Fibroblast of skin of abdomen (primary cell): ENCODE measurements at regions not wholly inside any gene's neighbourhood (a gene's known extent, or its start where the extent isn't known, plus 50 kb on each side); places are given as distances from the start of the nearest gene placed in this dataset.
"Not testable (repeated sequence)": the region's sequence is repeated elsewhere in the genome, so short reads cannot be mapped to it uniquely, and the experiment has no call there.

Source experiments
- DNase-seq: peaks from one replicate; pipeline ENCODE4 v3.0.0-alpha.2; 2013

DNA sequence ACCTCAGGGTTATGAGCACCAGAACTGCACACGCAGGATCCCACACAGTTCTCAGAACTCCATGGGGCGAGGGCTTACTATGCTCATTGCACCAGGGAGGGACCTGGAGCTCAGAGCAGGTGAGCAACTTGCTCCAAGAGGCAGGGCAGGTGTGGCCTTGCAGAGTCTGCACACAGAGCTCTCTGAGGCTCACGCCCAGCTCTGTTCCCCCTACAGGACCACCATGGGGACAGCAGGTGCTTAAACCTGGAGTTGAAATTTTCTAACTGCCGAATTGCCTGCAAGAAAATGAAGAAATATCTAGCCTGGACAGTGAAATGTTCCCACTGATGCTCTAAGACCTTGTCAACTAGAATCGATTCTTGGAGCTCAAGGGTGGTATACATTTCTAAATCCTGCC lies 49.9 kb upstream of the MSMB start:
- not testable (repeated sequence) for DNase-seq

DNA sequence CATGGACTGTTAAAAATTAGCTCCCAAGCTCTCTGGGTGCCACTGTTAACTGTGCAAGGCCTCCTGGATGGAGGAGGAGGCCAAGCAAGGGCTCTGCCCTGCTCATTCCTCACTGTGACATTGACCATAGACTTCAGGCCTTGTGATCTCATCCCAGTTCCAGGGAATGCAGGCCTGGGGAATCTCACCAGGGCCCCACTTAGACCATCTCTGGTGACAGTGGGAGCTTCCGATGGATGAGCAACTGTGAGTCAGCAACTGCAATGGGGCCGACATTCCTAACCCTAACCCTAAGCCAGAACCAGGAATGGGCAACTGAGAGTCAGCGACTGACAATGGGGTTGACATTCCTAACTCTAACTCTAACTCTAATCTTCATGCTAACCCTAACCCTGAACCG lies 50.4 kb upstream of the MSMB start:
- peak; percentile 37 for DNase-seq

DNA sequence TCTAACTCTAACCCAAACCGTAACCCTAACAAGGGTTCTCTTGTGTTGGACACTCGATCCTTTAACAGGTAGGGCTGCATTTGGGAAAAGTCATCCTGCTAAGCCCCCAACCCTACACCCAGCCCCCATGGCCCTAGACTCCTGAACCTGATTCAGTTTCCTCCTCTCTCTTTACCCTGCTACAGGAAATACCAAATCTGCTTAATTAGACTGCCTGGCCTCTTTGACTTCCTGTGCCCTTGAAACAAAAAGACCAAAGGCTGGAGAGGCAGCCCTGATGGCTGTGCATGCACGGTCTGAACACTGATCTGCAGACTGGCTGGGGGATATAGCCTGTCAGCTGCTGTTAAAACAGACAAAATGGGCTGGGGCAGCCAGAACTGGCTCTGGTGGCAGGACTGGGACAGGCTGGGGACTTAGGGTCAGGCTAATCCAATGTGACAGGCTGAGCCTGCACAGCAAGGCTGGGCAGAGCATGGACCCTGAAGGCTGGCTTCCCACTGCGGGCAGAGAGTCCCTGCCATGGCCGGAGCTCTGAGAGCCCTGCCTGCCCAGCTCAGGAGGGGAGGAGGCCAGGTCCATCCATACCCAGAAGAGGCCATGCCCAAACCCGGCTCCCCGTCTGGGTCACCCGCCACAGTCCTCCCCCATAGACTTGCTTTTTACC lies 51.0 kb upstream of the MSMB start:
- DNase-seq, result peak; percentile 8

DNA sequence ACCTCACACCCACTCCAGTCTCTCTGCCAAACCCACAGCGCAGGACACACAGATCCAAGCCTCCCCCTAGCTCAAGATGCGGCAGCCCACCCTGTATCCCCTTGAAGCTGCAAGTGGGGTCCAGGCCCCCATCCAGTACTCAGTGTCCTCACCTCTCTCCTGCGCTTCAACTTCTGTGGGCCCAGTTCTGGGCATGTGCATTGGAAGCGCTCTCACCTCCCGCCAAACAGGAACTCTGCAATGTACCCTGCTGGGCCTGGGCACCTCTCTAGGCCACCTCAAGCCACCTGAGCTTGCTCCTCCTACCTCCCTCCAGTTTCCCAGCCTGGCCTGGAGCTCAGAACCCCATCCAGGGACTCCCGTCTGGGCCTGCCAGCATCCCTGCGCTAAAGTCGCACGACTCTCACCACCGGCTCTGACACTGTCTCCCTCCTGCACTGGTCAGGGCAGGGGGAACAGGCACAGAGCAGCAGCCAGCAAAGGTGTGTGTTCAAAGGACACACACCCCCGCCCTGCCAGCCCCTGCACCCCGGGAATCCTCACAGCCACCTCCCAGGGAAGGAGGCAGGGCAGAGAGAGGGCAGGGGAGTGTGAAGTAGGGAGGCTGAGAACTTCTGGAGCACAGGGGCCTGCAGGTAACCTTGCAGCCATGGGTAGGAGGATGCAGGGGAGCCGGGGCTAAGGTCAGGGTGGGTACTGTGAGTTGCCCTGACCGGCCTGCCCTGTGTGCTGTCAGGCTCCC lies 51.7 kb upstream of the MSMB start:
- no peak for DNase-seq

DNA sequence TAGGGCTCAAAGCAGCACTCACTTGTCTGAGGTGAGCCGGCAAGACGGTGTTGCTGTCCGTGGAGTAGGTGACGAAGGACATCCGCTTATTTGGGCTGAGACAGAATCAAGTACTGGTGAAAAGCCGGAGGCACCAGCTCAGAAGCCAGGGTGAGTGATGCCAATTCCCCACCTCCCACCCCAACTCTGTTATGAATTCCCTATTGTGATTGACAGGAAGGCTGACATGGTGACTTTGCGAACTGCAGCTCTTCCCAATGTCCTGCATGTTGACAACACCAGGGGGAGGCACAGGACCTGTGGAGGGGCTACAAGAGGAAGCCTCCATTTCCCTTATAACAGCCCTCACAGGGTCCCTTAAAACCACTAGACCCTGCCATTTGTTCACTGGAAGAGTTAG lies 52.3 kb upstream of the MSMB start:
- no peak for DNase-seq

DNA sequence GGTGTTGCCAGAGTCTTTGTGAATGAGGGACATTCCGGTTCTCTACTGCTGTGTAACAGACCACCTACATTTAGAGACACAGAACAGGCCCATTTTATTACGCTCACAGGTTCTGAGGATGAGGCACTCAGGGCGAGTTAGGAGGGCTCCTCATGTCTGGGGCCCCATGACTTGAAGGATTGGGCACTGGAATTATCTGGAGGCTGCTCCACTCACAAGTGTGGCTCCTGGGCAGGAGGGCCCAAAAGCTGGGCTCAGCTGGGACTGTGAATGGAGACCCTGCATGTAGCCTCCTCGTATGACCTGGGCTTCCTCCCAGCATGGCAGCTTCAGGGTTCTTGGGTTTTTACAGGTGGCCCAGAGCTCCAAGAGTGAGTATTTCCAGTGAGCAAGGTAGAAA lies 52.9 kb upstream of the MSMB start:
- not testable (repeated sequence) for DNase-seq

DNA sequence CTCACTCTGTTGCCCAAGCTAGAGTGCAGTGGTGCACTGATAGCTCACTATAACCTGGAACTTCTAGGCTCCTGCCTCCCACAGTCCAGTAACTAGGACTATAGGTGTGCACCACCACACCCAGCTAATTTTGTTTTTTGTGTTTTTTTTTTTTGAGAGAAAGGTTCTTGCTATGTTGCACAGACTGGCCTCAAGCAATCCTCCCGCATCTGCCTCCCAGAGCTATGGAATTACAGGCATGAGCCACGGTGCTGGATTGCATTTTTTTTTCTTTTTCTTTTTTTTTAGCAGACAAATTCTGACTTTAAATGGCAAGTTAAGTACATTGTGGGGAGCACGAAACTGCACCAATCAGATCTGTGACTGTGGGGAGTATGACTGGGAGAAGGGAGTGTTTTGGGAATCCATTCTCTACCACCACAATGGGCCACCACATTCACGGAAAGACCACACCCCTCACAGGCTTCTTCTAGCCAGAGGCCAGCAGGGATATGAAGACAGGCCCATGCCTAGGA lies 58.1 kb upstream of the MSMB start:
- peak; percentile 11 for DNase-seq

DNA sequence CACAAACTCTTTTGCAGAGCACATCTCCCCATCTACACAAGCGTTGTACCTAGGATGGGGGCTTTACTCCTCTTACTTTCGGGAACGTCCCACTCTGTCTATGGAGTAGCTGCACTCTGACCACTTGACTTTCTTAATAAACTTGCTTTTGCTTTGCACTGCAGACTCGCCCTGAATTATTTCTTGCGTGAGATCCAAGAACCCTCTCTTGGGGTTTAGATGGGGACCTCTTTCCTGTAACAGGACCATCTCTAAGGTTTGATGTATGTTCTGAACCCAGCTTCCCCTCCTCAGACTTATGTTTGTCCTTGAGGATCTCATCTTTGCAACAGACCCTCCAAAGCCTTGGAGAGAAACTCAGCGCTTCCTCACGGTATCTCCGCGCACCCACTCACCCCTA lies 59.3 kb upstream of the MSMB start:
- not testable (repeated sequence) for DNase-seq

DNA sequence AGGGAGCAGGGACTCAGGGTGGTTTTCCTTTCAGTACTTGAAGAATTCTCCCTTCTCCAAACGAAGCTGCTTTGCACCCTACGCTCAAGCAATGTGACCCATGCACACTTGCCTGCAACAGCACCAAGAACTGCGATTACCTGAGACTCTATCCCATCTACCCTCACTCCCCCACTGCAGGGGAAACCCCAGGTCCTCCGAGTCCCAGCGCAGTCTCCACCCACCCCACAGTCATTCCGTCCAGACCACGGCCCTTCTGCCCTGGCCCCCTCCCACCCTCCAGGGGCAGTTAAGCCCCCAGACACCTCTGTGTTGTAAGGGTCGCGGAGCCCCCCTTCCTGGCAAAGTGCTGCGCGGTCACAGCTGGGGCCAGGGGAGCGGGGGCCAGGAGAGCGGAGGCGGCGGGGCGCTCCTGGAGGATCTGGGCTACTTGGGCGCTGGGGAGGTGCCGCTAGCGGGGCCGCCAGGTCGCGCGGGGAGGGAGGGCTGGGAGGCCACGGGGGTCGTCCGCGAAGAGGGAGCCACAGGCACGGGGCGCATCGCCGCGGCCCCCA lies 59.9 kb upstream of the MSMB start:
- not testable (repeated sequence) for DNase-seq

DNA sequence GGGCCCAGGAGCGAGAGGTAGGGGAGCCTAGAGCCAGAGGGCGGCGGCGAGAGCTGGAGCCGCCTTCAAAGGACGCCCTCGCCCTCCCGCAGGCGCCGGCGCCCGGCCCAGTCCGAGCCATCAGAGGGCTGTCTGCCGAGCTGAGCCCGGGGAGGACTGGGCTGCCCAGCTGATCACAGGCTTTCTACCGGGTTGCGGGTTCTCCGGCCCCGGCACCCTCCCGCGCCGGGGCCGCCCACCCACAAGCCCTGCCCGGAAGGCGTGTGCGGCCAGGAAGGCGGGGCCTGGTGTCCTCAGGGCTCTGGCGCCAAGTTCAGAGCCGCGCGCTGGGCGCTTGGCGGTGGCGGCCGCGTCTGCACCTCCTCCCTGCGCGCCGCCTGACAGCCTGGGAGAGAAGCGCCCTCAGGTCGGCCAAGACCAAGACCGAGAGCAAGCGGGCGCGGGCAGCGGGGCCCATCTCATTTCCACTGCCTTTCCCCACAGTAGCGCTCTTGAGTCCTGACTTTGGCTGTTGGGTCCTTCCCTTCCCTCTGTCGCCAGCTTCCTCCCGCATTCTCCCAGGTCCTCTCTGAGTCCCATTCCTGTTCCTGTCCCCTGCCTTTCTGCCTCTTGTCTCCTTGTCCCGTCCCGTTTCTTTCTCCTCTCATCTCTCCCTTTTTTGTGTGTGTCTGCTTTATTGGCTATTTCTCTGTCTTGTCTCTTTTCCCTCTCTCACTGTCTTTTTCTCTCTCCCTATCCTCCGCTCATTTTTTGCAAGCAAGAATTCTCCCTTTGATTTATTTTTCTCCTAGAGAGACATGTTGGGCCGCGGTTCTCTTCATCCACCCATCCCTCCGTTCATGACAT lies 60.6 kb upstream of the MSMB start:
- peak; percentile 27 for DNase-seq

DNA sequence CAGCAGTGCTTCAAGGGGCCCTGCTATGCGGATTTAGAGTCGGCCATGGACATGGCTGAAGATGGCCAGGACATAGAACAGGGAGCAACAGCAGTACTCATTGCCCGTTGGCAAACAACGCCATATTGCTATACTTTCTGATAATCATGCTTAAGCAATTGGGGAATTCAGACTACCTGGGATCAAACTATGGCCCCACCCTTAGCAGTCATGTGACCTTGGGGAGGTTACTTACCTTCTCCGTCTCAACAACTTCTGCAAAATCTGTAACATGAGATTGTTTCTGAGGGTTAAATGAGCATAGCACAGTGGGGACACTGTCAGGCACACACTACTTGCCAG lies 62.1 kb upstream of the MSMB start:
- DNase-seq, result not testable (repeated sequence)

DNA sequence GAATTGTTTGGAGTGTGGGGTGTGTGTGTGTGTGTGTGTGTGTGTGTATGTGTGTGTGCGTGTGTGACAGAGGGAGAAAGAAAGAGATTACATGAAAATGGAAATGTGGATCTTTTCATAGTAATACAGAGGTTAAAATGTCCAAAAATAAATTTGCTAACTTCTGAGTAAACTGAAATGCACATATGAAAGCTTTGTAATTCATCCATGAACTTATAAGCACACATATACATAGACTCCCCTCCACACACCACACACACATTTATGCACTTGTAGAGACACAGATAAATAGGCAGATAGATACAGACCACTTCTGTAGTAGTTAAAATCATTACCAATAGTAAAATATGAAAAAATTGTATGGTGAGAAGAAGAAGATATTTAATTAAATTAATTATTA lies 108.2 kb upstream of the MSMB start:
- DNase-seq, result not testable (repeated sequence)

DNA sequence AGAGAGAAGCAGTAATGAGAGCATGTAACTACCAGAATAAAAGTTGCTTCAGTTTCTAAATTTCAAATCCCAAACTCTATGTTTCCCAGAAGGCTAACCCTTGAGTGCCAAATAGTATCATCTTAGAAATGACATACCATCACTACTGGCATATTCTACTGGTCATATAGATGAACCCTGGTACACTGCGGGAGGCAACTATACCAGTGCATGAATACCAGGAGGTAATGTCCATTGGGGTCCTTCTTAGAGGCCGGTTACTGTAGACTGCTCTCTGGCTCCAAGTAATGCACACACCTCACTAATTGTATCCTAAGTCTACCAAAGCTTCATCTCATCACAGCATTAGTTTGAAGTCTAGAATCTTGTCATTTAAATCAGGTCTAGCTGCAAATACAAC lies 108.6 kb upstream of the MSMB start:
- DNase-seq, result not testable (repeated sequence)

DNA sequence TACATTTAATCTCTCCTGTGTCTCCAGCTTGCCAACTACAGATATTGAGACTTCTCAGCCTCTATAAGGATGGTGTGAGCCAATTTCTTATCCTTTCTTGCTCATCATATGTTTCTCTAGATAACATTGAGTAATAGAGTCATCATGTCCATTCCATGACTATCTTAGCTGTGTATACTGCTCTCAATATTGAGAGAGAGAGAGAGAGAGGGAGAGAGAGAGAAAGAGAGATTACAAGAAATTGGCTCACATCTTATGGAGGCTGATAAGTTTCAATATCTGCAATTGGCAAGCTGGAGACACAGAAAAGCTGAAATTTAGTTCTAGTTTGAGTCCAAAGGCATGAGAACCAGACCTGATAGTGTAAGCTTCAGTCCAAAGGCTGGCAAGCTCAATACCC lies 110.8 kb upstream of the MSMB start:
- DNase-seq, result not testable (repeated sequence)

DNA sequence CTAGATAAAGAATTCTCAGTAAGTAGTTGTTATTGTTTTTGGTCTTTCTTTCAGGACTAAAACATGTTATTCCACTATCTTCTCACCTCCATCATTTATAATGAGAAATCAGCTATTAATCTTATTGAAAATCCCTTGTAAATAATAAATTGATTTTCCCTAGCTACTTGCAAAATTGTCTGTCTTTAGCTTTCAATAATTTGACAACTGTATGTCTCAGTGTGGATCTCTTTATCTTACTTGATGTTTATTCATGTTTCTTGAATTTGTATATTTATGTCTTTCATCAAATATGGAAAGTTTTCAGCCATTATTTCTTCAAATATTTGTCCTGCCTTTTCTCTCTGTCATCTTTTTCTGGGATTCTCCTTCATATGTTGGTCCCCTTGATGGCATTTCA lies 117.1 kb upstream of the ANTXRL start:
- DNase-seq, result no peak

DNA sequence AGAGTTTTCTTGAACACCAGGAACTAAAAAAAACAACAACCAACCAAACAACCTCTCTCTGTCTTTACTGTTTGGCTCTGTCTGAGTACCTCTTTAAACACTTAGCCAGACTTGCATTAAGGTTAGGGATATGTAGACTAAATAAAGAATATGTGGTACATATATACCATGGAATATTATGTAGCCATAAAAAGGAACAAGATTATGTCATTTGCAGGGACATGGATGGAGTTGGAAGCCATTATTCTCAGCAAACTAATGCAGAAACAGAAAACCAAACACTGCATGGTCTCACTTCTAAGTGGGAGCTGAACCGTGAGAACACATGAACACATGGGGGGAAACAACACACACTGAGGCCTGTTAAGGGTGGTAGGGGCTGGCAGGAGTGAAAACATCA lies 116.0 kb upstream of the ANTXRL start:
- DNase-seq, result no peak

DNA sequence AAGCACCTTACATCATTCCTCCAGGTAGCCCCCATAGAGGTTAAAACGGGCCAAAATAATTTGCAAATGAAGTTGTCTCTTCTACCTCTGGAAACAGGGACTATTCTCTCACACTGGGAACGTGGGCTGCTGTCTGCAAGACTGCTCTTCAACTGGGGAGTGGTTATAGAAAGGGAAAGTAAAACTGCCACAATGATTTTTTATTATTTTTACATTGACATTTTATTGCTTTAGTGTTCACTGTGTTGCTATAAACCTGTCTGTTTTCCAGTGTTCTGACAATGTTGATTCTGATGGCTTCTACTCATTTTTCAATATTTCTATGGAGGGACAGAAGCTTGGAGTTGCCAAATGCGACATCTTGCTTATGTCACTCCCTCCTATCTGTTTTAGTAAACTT lies 115.1 kb upstream of the ANTXRL start:
- no peak for DNase-seq

DNA sequence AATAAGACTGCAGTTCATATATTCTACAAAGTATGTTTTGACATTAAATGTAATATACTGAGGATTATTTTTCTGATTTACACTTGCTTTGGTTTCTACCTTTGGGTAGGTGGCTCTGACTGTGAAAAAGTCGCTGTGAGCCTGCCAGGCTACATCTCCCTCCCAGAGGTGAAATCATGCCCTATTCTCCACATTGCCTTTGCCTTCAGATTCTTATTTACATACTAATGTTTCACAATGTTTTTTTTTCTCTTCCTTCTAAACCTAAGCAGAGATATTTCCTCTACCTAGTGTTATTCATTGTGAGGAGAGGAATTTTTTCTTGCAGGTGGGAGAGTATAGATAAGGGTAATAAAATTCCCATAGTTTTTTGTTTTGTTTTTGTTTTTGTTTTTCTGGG lies 111.5 kb upstream of the ANTXRL start:
- no peak for DNase-seq

DNA sequence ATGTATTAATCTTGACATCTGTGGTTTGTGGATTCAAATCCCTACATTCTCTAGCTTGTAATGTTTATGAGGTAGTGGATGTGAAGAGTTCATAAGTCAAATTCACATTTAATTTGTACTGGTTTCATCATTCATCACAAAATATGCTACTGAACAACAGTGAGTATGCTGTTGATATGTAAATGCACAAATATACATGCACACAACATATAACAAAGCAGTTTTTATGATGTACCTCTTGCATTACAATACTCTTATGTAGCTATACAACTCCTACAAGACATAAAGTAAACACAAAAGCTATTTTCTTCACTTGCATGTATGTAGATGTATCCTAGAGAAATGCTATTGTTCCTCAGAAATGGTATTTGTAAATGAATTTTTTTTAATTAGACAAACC lies 111.0 kb upstream of the ANTXRL start:
- DNase-seq, result no peak

DNA sequence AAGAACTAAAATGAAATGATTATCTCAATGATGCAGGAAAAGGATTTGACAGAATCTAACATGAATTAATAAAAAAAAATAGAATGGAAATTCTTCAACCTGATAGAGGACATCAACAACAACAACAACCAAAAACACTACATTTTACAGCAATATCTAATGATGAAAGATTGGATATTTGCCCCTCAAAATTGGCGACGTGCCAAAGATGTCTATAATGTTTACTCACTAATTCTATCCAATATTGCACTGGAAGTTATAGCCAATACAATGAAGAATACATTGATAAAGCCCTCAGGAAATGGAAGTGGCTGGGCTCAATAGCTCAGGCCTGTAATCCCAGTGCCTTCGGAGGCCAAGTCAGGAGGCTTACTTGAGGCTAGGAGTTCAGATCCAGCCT lies 99.4 kb upstream of the ANTXRL start:
- DNase-seq, result not testable (repeated sequence)

DNA sequence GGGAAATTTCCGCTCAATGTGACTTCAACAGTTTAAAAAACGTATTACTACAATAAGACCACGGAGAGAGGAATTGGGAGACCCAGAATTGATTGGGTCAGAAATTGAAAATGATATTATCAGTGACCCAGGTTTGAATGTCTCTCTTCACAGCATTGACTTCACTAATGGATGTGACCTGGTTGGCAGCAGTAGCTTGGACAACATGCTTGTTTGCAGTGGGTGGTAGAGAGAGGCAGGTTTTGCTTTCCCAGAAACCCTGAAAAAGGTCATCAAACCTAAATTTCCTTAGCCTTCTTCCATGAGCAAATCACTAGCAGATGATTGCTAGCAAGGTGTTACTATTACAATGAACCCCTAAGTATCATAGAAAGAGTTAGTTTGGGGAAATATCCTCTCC lies 89.7 kb upstream of the ANTXRL start:
- no peak for DNase-seq

DNA sequence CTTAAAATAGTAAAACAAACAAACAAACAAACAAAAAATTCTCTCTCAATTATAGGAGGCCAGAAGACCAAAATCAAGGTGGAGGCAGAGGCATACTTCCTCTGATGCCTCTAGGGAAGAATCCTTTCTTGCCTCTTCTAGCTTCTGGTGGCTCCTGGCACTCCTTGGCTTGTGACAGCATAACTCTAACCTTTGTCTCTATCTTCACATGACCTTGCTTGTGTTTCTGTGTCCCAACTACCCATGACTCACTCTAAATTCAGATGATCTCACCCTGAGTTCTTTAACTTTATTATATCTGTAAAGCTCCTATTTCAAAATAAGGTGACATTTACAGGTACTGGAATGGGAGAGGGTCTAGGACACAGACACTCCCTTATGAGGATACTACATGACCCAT lies 88.3 kb upstream of the ANTXRL start:
- DNase-seq, result no peak

DNA sequence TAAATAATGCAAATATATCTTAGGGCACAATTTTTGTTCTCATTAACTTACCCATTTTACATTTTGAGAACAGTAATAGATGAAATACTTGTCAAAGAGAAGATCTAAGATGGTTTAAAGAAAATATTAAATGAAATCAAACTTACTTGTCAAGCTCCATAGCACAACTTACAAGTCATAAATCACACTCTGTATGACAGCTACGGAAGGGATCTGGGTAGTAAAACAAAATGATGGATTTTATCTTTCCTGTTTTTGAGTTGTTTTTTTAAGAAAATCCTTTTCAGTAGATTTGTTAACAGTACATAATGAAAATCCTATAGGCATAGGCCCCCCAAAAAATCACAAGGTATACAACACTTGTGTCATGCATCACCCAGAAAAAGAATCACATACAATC lies 84.4 kb upstream of the ANTXRL start:
- DNase-seq, result not testable (repeated sequence)
